Left ventricle myocardium inferior (tissue), 1 donor: ENCODE measurements at regions not wholly inside any gene's neighbourhood (a gene's known extent, or its start where the extent isn't known, plus 50 kb on each side); places are given as distances from the start of the nearest gene placed in this dataset.

Experiments
- DNase-seq: peaks from one replicate; pipeline ENCODE4 v3.0.0-alpha.2; 2020
- H3K27ac ChIP-seq: fragments of 200-600 bp; replicated peaks from 2 replicates; pipeline ENCODE4 v1.8.0; 2021
- H3K27me3 ChIP-seq: fragments of 200-600 bp; 2 replicates; pipeline ENCODE4 v1.8.0; 2021; ENCODE audit warnings: low read depth
- H3K36me3 ChIP-seq: fragments of 200-600 bp; 2 replicates; pipeline ENCODE4 v1.8.0; 2021
- H3K4me1 ChIP-seq: fragments of 200-600 bp; 2 replicates; pipeline ENCODE4 v1.8.0; 2021
- H3K4me3 ChIP-seq: fragments of 200-600 bp; 2 replicates; pipeline ENCODE4 v1.8.0; 2021; ENCODE audit warnings: mild to moderate bottlenecking, moderate library complexity
- H3K9me3 ChIP-seq: fragments of 200-600 bp; replicated peaks from 2 replicates; pipeline ENCODE4 v1.8.0; 2021
- intact Hi-C: fragments of 100-400 bp; cut with micrococcal nuclease; formaldehyde crosslinking; loops from one replicate; pipeline ENCODE4 v1.11.0; 2022
- TF ChIP-seq, protein P1 (sequence below): fragments of 200-600 bp; IDR thresholded peaks from 2 replicates; pipeline ENCODE4 v1.8.0; 2021; ENCODE audit warnings: antibody characterized with exemption, mild to moderate bottlenecking, borderline replicate concordance
- donor health status: DM: no; HTN: yes; CAD: no; lungs with severe emphysema.

- Histone ChIP-seq H3K4me1 (peaks cover 16% of the 10 kb centered on the region), H3K9me3 (no peaks in the 10 kb centered on the region), H3K4me3 (no peak overlapping the region), H3K27me3 (no peaks in the 10 kb centered on the region), H3K36me3 (no peaks in the 10 kb centered on the region), H3K27ac (no peak overlapping the region)
- DNase-seq, result no peak
- TF ChIP-seq, protein P1, sequence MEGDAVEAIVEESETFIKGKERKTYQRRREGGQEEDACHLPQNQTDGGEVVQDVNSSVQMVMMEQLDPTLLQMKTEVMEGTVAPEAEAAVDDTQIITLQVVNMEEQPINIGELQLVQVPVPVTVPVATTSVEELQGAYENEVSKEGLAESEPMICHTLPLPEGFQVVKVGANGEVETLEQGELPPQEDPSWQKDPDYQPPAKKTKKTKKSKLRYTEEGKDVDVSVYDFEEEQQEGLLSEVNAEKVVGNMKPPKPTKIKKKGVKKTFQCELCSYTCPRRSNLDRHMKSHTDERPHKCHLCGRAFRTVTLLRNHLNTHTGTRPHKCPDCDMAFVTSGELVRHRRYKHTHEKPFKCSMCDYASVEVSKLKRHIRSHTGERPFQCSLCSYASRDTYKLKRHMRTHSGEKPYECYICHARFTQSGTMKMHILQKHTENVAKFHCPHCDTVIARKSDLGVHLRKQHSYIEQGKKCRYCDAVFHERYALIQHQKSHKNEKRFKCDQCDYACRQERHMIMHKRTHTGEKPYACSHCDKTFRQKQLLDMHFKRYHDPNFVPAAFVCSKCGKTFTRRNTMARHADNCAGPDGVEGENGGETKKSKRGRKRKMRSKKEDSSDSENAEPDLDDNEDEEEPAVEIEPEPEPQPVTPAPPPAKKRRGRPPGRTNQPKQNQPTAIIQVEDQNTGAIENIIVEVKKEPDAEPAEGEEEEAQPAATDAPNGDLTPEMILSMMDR, result no peak
- intact Hi-C loops, result no loop called here
Observed at GRCh38 chr2:67489396-67489795, 92.3 kb downstream of the ETAA1 start.

DNA sequence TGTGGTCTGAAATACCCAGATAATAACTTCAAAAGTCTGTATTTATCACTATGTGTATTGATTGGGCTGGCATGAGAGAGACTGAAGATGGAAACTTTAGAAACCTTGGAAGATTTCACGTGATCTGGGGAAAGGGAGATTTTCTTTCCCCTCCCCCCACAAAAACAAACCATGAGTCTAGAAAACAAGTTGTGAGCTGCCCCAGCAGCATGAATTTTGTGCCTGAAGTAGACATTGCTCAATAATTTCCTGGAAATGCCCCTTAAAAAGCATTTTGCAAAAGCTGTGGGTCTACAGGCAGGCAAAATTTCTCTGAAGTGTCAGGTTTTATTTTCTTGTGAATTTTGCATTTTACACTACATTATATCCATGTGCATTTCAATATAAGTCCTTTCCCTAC is 101.8 kb downstream of the ETAA1 start:
- intact Hi-C loops, result no loop called here
- H3K4me3 ChIP-seq, result no peak overlapping the region
- no peak for DNase-seq

GRCh38 chr2:67499989-67500388 is 102.9 kb downstream of the ETAA1 start:
- H3K4me1 ChIP-seq, result no peaks in the 10 kb centered on the region

More for the DNA sequence above, 101.8 kb downstream of the ETAA1 start:
- no peaks in the 10 kb centered on the region for H3K27me3 ChIP-seq
- no peaks in the 10 kb centered on the region for H3K4me1 ChIP-seq
- no peaks in the 10 kb centered on the region for H3K9me3 ChIP-seq
- H3K27ac ChIP-seq, result no peak overlapping the region
- H3K36me3 ChIP-seq, result no peaks in the 10 kb centered on the region
- TF ChIP-seq, protein P1, result no peak

GRCh38 chr2:67500541-67500940 is 103.4 kb downstream of the ETAA1 start:
- no peak overlapping the region for H3K27ac ChIP-seq
- H3K9me3 ChIP-seq, result no peaks in the 10 kb centered on the region
- DNase-seq, result no peak
- no peaks in the 10 kb centered on the region for H3K4me1 ChIP-seq
- H3K27me3 ChIP-seq, result no peaks in the 10 kb centered on the region
- intact Hi-C loops, result no loop called here
- H3K4me3 ChIP-seq, result no peak overlapping the region
- TF ChIP-seq, protein P1, result no peak
- no peaks in the 10 kb centered on the region for H3K36me3 ChIP-seq

More at GRCh38 chr2:67499989-67500388, 102.9 kb downstream of the ETAA1 start:
- Histone ChIP-seq H3K4me3 (no peak overlapping the region), H3K9me3 (no peaks in the 10 kb centered on the region), H3K27ac (no peak overlapping the region), H3K36me3 (no peaks in the 10 kb centered on the region), H3K27me3 (no peaks in the 10 kb centered on the region)
- intact Hi-C loops, result no loop called here
- no peak for DNase-seq
- TF ChIP-seq, protein P1, result no peak

- Histone ChIP-seq H3K27ac (no peak overlapping the region), H3K4me3 (no peak overlapping the region), H3K36me3 (no peaks in the 10 kb centered on the region), H3K27me3 (no peaks in the 10 kb centered on the region), H3K4me1 (no peaks in the 10 kb centered on the region), H3K9me3 (no peaks in the 10 kb centered on the region)
- TF ChIP-seq, protein P1, result no peak
- no peak for DNase-seq
- intact Hi-C loops, result no loop called here
Observed at GRCh38 chr2:67502346-67503065, 105.4 kb downstream of the ETAA1 start.
